Caki2 (cell line): ENCODE measurements at regions not wholly inside any gene's neighbourhood (a gene's known extent, or its start where the extent isn't known, plus 50 kb on each side); places are given as distances from the start of the nearest gene placed in this dataset.
A peak's percentile ranks its signal among the peaks of the same experiment; 100 is the strongest.
"Not testable (repeated sequence)": the region's sequence is repeated elsewhere in the genome, so short reads cannot be mapped to it uniquely, and the experiment has no call there.

ENCODE experiments used
- DNase-seq: peaks from one replicate; pipeline ENCODE4 v3.0.0-alpha.2; 2015; ENCODE audit warnings: low read depth
- in situ Hi-C: cut with HindIII; loops from 2 replicates; pipeline ENCODE4 v1.10.0; 2016; ENCODE audit warnings: low sequenced_read_pairs, low pct_unique_long_range_greater_than_20kb, mixed read lengths

- DNase-seq: no peak
These were observed 691.4 kb downstream of the PCDH7 start for GRCh38 chr4:31411565-31411964.

GRCh38 chr4:31415629-31416028 is 695.5 kb downstream of the PCDH7 start:
- no peak for DNase-seq
- in situ Hi-C loops: no loop called here

More at GRCh38 chr4:31411565-31411964, 691.4 kb downstream of the PCDH7 start:
- in situ Hi-C loops: no loop called here

GRCh38 chr4:31416498-31416897 is 696.3 kb downstream of the PCDH7 start:
- DNase-seq: no peak
- in situ Hi-C loops: no loop called here

GRCh38 chr4:31417040-31417439 is 696.9 kb downstream of the PCDH7 start:
- DNase-seq: no peak
- in situ Hi-C loops: no loop called here

- no peak for DNase-seq
- in situ Hi-C loops: no loop called here
These were observed 701.8 kb downstream of the PCDH7 start for GRCh38 chr4:31422006-31422405.

GRCh38 chr4:31427691-31428090 is 707.5 kb downstream of the PCDH7 start:
- in situ Hi-C loops: no loop called here

GRCh38 chr4:31442236-31442635 is 722.1 kb downstream of the PCDH7 start:
- in situ Hi-C loops: no loop called here
- no peak for DNase-seq

More at GRCh38 chr4:31427691-31428090, 707.5 kb downstream of the PCDH7 start:
- DNase-seq: no peak

GRCh38 chr4:31445526-31445925 is 725.4 kb downstream of the PCDH7 start:
- no peak for DNase-seq
- in situ Hi-C loops: no loop called here

- no peak for DNase-seq
- in situ Hi-C loops: no loop called here
These were observed 735.4 kb downstream of the PCDH7 start for GRCh38 chr4:31455612-31456011.

- DNase-seq: peak; percentile 73
These were observed 738.6 kb downstream of the PCDH7 start for GRCh38 chr4:31458813-31459212.

GRCh38 chr4:31461421-31461820 is 741.3 kb downstream of the PCDH7 start:
- in situ Hi-C loops: no loop called here
- peak; percentile 85 for DNase-seq

More at GRCh38 chr4:31458813-31459212, 738.6 kb downstream of the PCDH7 start:
- in situ Hi-C loops: no loop called here

GRCh38 chr4:31467781-31468180 is 747.6 kb downstream of the PCDH7 start:
- in situ Hi-C loops: no loop called here
- DNase-seq: no peak

- DNase-seq: no peak
- in situ Hi-C loops: no loop called here
These were observed 754.1 kb downstream of the PCDH7 start for GRCh38 chr4:31474221-31474620.

- DNase-seq: no peak
- in situ Hi-C loops: no loop called here
These were observed 762.5 kb downstream of the PCDH7 start for GRCh38 chr4:31482691-31483090.

- in situ Hi-C loops, DNase-seq: not testable (repeated sequence)
These were observed 779.0 kb downstream of the PCDH7 start for GRCh38 chr4:31499216-31499615.

GRCh38 chr4:31516520-31516919 is 796.4 kb downstream of the PCDH7 start:
- in situ Hi-C loops: no loop called here

GRCh38 chr4:31518796-31519250 is 798.7 kb downstream of the PCDH7 start:
- in situ Hi-C loops: no loop called here
- peak; percentile 53 for DNase-seq

More at GRCh38 chr4:31516520-31516919, 796.4 kb downstream of the PCDH7 start:
- DNase-seq: no peak

- no peak for DNase-seq
- in situ Hi-C loops: no loop called here
These were observed 810.4 kb downstream of the PCDH7 start for GRCh38 chr4:31530555-31530954.

GRCh38 chr4:31538877-31539276 is 818.7 kb downstream of the PCDH7 start:
- DNase-seq: no peak
- in situ Hi-C loops: no loop called here

GRCh38 chr4:31539284-31540069 is 819.3 kb downstream of the PCDH7 start:
- in situ Hi-C loops: no loop called here
- no peak for DNase-seq
